CD14-positive monocyte (primary cell): ENCODE measurements at regions not wholly inside any gene's neighbourhood (a gene's known extent, or its start where the extent isn't known, plus 50 kb on each side); places are given as distances from the start of the nearest gene placed in this dataset.

Source experiments
- DNase-seq, 3 donors: peaks; one replicate each; pipeline ENCODE4 v3.0.0-alpha.2; 2011 to 2022
- H2AFZ ChIP-seq: 2 replicates; pipeline ENCODE4 v1.6.0; 2012; ENCODE audit warnings: mild to moderate bottlenecking, low read depth, low read length, inconsistent platforms; ENCODE audit not compliant: insufficient read depth, poor library complexity, severe bottlenecking
- H3K27ac ChIP-seq, 2 donors: 1 replicate in 1 of 2; 2 replicates in 1 of 2; pipeline ENCODE4 v1.5.1; 2012 to 2013; ENCODE audit warnings: low read length in 2 of 2, control low read depth in 1 of 2, inconsistent platforms in 1 of 2, low read depth in 1 of 2, mild to moderate bottlenecking in 1 of 2
- H3K27me3 ChIP-seq, 2 donors: one replicate each; pipeline versions ENCODE4 v1.6.0 to v1.6.1; 2011 to 2013; ENCODE audit warnings: low read length in 2 of 2; ENCODE audit not compliant: control insufficient read depth in 2 of 2, insufficient read depth in 2 of 2
- H3K36me3 ChIP-seq, 2 donors: replicated peaks in 1 of 2; 1 replicate in 1 of 2; 2 replicates in 1 of 2; pipeline versions ENCODE4 v1.5.1 to v1.6.1; 2012 to 2013; ENCODE audit warnings: low read length in 2 of 2, control low read depth in 1 of 2, inconsistent platforms in 1 of 2, mild to moderate bottlenecking in 1 of 2; ENCODE audit not compliant: insufficient read depth in 2 of 2, control insufficient read depth in 1 of 2
- H3K4me1 ChIP-seq, 2 donors: 1 replicate in 1 of 2; 2 replicates in 1 of 2; pipeline versions ENCODE4 v1.5.1 to v1.6.1; 2012 to 2013; ENCODE audit warnings: low read length in 2 of 2, control low read depth in 1 of 2, inconsistent platforms in 1 of 2, mild to moderate bottlenecking in 1 of 2, moderate library complexity in 1 of 2; ENCODE audit not compliant: insufficient read depth in 2 of 2, control insufficient read depth in 1 of 2
- H3K4me2 ChIP-seq: replicated peaks from 2 replicates; pipeline ENCODE3; 2012; ENCODE audit warnings: low read length, moderate library complexity, mild to moderate bottlenecking; ENCODE audit not compliant: poor library complexity, severe bottlenecking; ENCODE audit errors: extremely low read depth
- H3K4me3 ChIP-seq, 3 experiments: fragments of 200-600 bp in 1 of 3; sonication (generic) in 1 of 3; replicated peaks in 1 of 3; 1 replicate in 2 of 3; 2 replicates in 1 of 3; pipeline ENCODE4 v1.5.1; 2011 to 2013; ENCODE audit warnings: low read length in 3 of 3, mild to moderate bottlenecking in 3 of 3, control low read depth in 2 of 3, low read depth in 2 of 3, inconsistent platforms in 1 of 3, moderate library complexity in 1 of 3
- H3K79me2 ChIP-seq: 2 replicates; pipeline ENCODE4 v1.6.0; 2012; ENCODE audit warnings: mild to moderate bottlenecking, control low read depth, inconsistent platforms, low read length, moderate library complexity; ENCODE audit not compliant: insufficient read depth
- H3K9ac ChIP-seq: 2 replicates; pipeline ENCODE4 v1.6.0; 2017; ENCODE audit warnings: low read length, mild to moderate bottlenecking; ENCODE audit not compliant: insufficient read depth, poor library complexity, severe bottlenecking
- H3K9me3 ChIP-seq, 2 donors: replicated peaks in 1 of 2; 1 replicate in 1 of 2; 2 replicates in 1 of 2; pipeline versions ENCODE4 v1.5.1 to v1.6.1; 2012 to 2013; ENCODE audit warnings: low read length in 2 of 2, control low read depth in 1 of 2; ENCODE audit not compliant: control insufficient read depth in 1 of 2, insufficient read depth in 1 of 2
- H4K20me1 ChIP-seq: 2 replicates; pipeline ENCODE4 v1.6.0; 2012; ENCODE audit warnings: mild to moderate bottlenecking, low read length, control low read depth, moderate library complexity; ENCODE audit not compliant: insufficient read depth
- H3K27ac Mint-ChIP-seq, 7 donors: one replicate each; pipeline ENCODE4 v1.8.0; 2020; ENCODE audit warnings: mild to moderate bottlenecking in 7 of 7, mixed read lengths in 7 of 7, moderate library complexity in 6 of 7, inconsistent platforms in 2 of 7
- H3K27me3 Mint-ChIP-seq, 3 donors: one replicate each; pipeline ENCODE4 v1.8.0; 2021 to 2022; ENCODE audit warnings: low read depth in 3 of 3, mild to moderate bottlenecking in 3 of 3, mixed read lengths in 3 of 3, moderate library complexity in 3 of 3, inconsistent platforms in 1 of 3
- H3K36me3 Mint-ChIP-seq, 2 donors: one replicate each; pipeline ENCODE4 v1.8.0; 2020; ENCODE audit warnings: mixed read lengths in 2 of 2, inconsistent platforms in 1 of 2, mild to moderate bottlenecking in 1 of 2
- H3K4me1 Mint-ChIP-seq: one replicate; pipeline ENCODE4 v1.8.0; 2020; ENCODE audit warnings: mild to moderate bottlenecking, mixed read lengths
- H3K4me3 Mint-ChIP-seq, 2 donors: one replicate each; pipeline ENCODE4 v1.8.0; 2020; ENCODE audit warnings: mild to moderate bottlenecking in 2 of 2, mixed read lengths in 2 of 2, moderate library complexity in 1 of 2
- H3K9me3 Mint-ChIP-seq, 7 donors: one replicate each; pipeline ENCODE4 v1.8.0; 2020 to 2022; ENCODE audit warnings: mixed read lengths in 7 of 7, mild to moderate bottlenecking in 6 of 7, moderate library complexity in 6 of 7, inconsistent platforms in 2 of 7
- WGBS: methylation state at CpG from one replicate; pipeline ENCODE4 v1.1.5; 2013; ENCODE audit warnings: missing lambda C conversion rate; ENCODE audit not compliant: insufficient coverage; 5-methylcytosine and 5-hydroxymethylcytosine counted together
- intact Hi-C, 2 donors: fragments of 100-400 bp; cut with micrococcal nuclease; formaldehyde crosslinking; loops; one replicate each; pipeline versions ENCODE4 v1.15.0 to v1.15.1; 2023
- TF ChIP-seq, protein P1 (sequence below): fragments of 200-600 bp; IDR thresholded peaks from one replicate; pipeline ENCODE4 v1.8.0; 2022; ENCODE audit warnings: antibody characterized with exemption, mild to moderate bottlenecking

DNA sequence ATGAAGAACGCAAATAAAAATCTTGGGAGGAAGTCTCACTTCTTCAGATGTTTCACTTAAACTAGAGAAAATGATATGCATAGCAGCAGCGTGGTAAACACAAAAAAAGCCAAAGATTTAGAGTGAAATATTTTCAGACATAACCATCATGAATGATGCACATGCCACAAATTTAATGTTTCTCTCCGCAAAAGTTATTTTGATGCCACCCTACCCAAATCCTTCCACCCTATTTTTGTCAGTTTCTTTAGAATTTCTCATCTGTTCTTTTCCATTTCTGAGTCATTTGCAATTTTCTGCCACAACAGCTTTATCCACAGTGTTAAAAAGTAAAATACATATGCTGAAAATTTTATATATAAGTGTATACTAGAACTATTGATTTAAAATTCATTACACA is 1663.7 kb upstream of the ADGRL3 start:
- Histone ChIP-seq H3K4me1 (no peaks in the 10 kb centered on the region), H3K27me3 (no peaks in the 10 kb centered on the region), H3K9me3 (no peaks in the 10 kb centered on the region), H4K20me1 (no peaks in the 10 kb centered on the region), H3K79me2 (no peaks in the 10 kb centered on the region), H3K36me3 (no peaks in the 10 kb centered on the region), H2AFZ (no peak overlapping the region), H3K4me2 (no peak overlapping the region), H3K27ac (no peak overlapping the region), H3K4me3 (no peak overlapping the region), H3K9ac (no peak overlapping the region)
- Mint-ChIP-seq H3K27me3 (no peaks in the 10 kb centered on the region), H3K4me1 (no peaks in the 10 kb centered on the region), H3K4me3 (no peak overlapping the region), H3K27ac (no peak overlapping the region), H3K36me3 (no peaks in the 10 kb centered on the region), H3K9me3 (peaks cover 0 to 6% (median 3%) of the 10 kb centered on the region in 7 donors)
- intact Hi-C loops, result no loop called here
- TF ChIP-seq, protein P1, sequence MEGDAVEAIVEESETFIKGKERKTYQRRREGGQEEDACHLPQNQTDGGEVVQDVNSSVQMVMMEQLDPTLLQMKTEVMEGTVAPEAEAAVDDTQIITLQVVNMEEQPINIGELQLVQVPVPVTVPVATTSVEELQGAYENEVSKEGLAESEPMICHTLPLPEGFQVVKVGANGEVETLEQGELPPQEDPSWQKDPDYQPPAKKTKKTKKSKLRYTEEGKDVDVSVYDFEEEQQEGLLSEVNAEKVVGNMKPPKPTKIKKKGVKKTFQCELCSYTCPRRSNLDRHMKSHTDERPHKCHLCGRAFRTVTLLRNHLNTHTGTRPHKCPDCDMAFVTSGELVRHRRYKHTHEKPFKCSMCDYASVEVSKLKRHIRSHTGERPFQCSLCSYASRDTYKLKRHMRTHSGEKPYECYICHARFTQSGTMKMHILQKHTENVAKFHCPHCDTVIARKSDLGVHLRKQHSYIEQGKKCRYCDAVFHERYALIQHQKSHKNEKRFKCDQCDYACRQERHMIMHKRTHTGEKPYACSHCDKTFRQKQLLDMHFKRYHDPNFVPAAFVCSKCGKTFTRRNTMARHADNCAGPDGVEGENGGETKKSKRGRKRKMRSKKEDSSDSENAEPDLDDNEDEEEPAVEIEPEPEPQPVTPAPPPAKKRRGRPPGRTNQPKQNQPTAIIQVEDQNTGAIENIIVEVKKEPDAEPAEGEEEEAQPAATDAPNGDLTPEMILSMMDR, result no peak
- WGBS, result no CpG with 5 or more reads among the region's 3 CpGs
- DNase-seq, result no peak

DNA sequence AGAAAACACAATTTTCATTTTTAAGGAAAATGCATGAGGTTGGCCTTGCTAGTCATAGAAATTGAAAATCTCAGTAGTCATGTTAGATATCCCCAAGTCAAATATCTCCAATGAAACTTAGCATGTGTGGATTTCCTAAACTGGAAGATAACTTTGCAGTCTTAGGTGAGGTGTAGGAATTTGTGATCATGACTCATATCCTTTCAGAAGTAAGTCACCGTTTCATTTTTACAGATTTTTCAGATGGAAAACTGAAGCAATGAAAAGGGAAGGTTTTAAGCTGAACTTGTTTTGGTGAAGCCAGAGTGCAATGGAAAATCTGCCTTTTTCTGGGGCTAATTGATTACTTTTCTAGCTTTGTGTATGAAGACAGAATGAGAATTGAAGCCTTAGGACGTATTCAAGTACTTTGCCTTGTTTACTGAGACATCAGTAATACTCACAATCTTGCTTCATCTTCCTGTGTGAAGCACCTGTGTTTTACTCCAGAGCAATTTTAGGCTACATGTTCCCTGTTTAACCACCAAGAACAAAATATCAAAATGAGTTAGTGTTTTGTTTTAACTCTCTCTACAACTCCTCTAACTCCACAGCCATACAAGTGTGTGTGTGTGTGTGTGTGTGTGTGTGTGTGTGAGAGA is 1662.8 kb upstream of the ADGRL3 start:
- Histone ChIP-seq H3K4me1 (no peaks in the 10 kb centered on the region), H4K20me1 (no peaks in the 10 kb centered on the region), H3K9me3 (no peaks in the 10 kb centered on the region), H3K9ac (no peak overlapping the region), H3K36me3 (no peaks in the 10 kb centered on the region), H2AFZ (no peak overlapping the region), H3K4me2 (no peak overlapping the region), H3K27ac (no peak overlapping the region), H3K27me3 (no peaks in the 10 kb centered on the region), H3K79me2 (no peaks in the 10 kb centered on the region), H3K4me3 (no peak overlapping the region)
- H3K27ac Mint-ChIP-seq, result no peak overlapping the region
- intact Hi-C loops, result no loop called here
- no peaks in the 10 kb centered on the region for H3K27me3 Mint-ChIP-seq
- no peaks in the 10 kb centered on the region for H3K4me1 Mint-ChIP-seq
- WGBS, result no CpG with 5 or more reads among the region's 2 CpGs
- H3K9me3 Mint-ChIP-seq, result peaks cover 0 to 4% (median 1%) of the 10 kb centered on the region in 7 donors
- no peak for DNase-seq
- no peaks in the 10 kb centered on the region for H3K36me3 Mint-ChIP-seq
- TF ChIP-seq, protein P1, result no peak
- no peak overlapping the region for H3K4me3 Mint-ChIP-seq
